Stimulated activated CD4-positive, alpha-beta T cell treated with anti-CD3 and anti-CD28 coated beads, Interleukin-1b, Interleukin-23, amount 100 ng/mL, for 24 hours (primary cell): ENCODE measurements at regions not wholly inside any gene's neighbourhood (a gene's known extent, or its start where the extent isn't known, plus 50 kb on each side); places are given as distances from the start of the nearest gene placed in this dataset.

Experiments used
- DNase-seq, 4 experiments: peaks; one replicate each; pipeline ENCODE4 v3.0.0-alpha.2; 2020; ENCODE audit warnings: low read depth in 4 of 4, low spot score in 1 of 4

DNA sequence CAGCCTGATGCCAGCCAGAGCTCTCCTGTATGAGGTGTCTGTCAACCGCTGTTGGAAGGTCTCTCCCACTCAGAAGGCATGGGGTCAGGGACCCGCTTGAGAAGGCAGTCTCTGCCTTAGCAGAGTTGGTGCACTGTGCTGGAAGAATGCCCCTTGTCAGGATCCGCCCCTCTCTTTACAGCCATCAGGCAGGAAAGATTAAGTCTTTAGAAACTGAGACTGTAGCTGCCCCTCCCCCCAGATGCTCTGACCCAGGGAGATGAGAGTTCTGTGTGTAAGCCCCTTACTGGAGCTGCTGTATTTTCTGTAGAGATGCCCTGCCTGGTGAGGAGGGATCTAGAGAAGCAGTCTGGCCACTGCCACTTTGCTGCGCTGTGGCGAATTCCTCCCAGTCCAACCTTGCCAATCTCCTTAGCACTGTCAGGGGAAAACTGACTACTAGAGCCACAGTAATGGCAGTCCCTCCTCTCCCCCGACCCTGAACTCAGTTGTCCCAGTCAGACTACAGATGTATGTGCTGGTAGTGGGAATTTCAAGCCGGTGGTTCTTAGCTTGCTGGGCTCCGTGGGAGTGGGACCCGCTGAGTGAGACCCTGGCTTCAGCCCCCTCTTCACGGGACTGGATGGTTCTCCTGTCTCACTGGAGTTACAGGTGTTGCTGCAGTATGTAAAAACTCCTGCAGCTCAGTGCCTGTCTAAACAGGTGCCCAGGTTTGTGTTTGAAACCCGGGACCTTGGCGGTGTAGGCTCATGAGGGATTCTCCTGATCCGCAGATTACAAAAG lies 285.5 kb upstream of the ZWINT start:
- DNase-seq = no peak

DNA sequence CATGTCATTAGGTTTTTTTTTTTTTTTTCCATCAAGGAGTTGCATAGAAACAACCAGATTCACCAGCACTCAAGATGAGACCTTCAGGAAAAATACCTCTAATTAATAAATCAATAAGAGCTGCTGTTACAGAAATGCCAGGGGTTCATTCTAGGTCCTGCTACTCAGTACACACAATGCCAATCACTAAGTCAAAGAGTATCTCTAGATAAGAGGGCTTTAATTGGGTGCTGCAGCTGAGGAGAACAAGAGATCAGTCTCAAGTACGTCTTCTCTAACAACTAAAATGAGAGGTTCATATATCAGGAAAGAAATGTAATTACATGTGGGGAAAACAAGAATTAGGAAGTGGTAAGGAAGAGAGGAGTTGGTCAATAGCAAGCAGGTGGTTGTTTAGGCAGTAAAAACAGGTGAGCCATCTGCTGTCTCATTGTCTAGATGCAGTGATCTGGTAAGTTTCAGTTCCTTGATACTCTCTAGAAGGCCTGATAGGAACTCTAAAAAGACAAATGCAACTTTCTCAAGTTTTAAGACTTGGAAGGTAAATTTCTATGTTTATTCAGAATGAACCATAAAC lies 272.9 kb upstream of the ZWINT start:
- no peak for DNase-seq

DNA sequence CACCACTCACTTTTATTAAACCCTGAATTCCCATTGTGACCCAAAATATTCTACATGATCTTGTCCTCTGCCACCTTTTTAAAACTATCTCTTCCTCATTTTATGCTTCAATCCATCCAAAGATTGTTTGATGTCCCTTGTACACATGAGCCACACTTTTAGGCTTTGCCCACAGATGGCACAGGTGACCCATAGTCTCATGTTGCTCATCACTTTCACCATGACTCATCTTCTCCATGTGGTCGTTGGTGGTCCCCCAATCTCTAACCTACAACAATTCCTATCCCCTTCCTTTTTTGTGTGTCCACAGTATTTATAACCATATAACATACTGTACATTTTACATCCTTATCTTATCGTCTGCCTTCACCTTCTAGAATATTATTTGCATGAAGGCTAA lies 271.5 kb upstream of the ZWINT start:
- no peak for DNase-seq

DNA sequence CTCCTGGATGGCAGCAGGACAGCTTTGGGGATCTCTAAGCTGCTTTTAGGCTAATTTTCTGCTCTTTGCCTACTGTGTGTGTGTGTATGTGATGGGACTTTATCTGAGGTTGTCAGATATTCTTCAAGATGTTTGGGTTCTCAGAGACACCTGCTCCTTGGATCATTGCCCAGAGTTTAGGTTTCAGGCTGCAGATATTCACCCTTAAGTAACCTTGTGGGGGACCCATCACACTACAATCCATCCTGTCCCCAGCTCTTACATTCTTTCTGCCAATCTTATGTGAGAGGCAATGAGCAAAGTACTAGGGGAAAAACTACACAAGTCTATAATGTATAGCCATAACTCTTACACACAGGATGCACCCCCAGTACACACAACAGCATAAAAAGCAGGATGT lies 263.0 kb upstream of the ZWINT start:
- DNase-seq = no peak

DNA sequence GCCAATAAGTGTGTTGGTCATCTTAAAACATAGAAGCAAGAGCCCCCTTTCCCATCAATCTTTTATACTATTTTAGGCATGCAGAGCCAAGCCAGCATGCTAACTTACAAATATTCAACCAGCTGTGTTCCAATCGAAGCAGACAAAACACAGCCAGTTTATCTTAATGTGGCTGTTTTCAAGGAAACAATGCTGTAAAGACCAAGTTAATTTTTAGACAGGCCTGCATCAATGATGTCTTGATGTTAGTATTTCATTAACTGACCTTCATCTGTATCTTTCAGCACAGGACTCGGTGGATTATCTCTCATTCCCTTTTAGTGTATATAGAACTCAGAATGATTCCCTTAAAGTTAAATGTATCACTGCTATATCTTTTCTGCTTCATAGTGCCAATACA lies 262.0 kb upstream of the ZWINT start:
- no peak for DNase-seq

DNA sequence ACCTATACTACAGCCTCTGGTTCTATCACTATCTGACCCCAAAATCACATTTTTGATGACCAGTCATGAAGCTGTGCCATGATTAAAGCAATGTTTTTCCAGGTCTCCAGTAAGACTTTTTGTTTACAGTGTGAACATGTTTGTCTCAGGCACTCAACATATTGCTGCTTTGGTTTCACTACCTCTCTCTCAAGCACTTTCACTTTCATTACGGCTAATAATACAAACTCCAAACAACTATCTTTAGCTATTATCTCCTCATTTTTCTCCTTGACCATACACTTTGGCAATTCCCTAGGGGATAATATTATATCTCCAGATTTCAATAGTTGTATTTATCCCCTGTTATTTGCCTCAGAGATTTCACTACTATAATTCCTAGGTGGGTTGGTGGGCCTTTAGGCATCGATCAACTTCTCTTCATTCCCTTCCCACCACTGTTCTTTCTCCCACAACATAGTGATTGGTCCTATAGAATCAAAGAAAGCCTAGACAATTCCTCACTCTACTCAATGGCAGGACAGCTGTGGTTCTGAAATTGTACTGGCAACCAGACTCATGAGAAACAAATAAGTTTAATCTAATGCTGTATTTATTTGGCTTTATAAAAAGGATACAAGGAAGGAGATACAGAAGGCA lies 261.4 kb upstream of the ZWINT start:
- DNase-seq = no peak

DNA sequence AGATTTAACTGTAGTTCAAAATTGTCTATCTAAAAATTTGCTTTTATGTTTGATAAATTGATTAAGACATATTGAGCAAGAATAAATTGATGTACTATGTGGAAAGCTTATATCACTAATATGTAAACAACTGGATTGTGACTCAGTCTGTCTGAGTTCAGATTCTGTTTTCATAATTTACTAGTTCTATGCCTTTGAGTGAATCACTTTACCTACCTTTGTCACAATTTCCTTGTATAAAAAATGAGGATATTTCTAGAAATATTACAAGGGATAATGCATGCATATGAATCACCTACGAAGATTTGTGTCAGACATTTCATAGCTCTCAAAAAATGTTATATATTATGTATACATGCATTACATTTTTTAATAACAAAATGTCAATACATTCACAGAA lies 245.1 kb upstream of the ZWINT start:
- no peak for DNase-seq

DNA sequence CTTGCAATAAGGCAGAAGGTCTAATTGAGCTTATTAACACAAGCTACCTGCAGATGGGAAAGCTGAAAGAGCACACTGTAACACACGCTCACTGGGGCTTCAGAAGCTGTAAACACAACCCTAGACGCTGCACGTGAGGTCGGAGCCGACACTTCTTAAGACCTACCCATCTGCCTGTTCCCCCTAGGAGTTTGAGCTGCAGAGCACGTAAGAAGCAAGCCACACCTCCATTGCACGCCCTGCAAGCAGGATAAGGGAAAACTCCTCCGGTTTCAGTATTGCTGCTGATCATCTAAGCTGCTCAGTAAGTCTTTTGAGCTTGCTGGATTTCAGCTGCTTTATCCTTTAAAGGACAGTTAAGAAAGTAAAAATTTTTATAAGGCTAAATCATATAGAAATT lies 244.0 kb upstream of the ZWINT start:
- no peak for DNase-seq

DNA sequence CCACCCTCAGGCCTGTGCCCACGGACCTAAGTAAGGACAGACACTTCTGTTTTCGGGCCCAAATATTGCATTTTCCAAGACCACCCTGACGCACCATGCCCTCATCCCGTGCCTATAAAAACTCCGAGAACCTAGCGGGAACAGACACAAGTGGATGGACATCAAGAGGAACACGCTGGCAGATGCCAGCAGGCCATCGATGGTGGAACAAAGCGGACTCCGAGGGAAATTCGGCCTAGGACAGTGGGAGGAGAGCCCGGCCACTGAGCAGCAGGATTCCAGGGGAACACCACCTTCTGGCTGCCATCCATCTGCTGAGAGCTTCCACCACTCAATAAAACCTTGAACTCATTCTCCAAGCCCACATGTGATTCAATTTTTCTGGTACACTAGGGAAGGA lies 243.6 kb upstream of the ZWINT start:
- DNase-seq = no peak

DNA sequence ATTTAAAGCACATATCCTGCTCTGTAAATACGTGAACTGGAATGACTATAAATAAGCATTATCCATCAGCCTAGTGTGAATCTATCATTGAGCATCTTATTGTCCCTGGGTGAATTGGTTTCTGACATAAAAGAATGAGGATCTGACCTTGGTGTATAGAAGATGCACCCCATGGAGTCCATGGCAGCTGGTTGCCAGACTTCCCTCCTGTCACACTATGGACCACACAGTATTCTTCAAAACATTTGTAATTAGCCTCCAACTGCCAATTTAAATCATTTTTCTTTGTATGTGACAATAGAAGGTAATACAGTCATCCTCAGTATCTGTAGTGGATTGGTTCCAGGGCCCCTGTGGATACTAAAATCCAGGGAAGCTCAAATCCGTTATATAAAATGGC lies 238.1 kb upstream of the ZWINT start:
- DNase-seq = no peak

DNA sequence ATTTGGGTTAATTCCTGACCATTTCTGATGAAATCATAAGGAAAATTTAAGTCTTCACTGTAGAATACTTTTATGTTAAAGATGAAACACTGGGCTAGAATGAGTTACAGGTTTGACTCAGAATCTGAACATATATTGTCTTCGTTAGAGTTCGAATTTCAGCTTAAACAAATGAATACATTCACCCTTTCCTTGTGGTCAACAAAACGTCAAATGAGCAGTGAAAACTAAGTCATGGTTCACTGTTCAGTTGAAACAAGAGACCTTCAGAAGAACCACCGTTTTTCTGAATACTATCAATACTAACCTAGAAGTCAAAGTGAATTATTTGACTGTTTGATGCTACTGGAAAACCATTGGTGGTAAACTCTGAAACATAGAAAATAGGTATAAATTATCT lies 235.2 kb upstream of the ZWINT start:
- no peak for DNase-seq

DNA sequence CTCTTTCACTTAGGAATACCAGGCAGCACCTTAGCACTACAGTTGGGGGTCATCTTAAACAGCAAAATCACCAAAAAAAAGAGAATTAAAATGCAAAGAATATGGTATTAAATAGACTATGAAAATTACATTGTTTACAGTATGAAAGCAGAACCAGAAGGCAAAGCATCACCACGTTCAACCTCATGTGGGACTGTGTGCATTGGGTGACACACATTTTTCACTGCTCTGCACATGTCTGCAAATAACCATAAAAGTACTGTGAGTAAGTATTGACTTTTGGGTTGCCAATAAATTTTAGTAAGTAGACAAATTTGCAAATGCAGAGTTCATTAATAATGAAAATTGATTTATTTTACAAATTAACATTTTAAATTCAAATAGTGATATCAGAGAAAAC lies 232.1 kb upstream of the ZWINT start:
- DNase-seq = no peak

DNA sequence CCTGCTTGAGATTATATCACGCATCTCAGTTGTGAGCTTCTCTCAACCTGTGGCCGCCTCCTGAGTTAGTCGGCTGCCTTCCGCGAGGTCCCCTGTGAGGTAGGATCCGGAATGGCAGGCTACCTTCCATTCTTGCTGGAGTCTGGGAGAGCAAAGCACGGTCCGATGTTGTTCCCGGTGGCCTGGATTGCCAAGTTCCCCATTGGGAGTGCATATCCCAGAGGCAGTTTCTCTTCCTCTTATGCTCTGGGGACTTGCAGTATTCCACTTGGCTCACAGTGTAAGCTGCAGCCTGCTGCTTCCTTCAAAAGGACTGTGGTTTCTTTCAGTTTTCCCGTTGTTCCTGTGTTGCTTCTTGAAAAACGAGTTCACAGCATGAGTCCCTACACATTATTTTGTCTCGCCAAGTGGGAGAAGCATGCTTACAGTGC lies 225.4 kb upstream of the ZWINT start:
- DNase-seq = no peak

DNA sequence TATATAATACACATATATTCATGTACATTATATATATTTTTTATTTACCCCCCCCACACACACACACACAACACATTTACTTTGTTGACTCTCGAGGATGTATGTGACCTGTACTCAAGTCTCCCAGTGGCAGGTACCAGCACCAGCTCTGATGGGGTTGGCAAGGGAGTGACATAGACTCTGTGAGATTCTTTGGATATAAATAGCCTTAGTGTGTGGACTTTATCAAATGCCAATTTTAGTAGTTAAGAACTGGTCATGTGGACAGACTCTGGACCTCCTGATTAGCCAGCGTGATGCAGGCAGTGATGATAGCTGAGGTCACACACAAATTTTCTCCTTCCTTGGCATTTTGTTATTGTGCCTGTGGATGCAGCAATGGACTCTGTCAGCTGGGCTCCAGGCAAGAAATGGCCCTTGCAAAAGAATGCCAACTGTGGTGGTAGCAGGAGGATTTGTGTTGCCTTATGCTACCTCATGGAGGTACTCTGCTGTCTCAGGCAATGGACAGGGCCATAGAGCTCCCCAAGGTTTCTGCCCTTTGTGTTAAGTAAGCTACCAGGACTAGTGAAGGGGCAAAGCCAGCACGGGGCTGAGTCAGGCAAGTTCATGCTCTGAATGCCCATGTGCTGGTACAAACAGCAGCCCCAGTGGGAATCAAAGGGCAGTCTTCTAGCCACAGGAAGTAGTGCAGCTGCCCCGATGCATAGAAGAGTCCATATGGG lies 224.6 kb upstream of the ZWINT start:
- DNase-seq = no peak

DNA sequence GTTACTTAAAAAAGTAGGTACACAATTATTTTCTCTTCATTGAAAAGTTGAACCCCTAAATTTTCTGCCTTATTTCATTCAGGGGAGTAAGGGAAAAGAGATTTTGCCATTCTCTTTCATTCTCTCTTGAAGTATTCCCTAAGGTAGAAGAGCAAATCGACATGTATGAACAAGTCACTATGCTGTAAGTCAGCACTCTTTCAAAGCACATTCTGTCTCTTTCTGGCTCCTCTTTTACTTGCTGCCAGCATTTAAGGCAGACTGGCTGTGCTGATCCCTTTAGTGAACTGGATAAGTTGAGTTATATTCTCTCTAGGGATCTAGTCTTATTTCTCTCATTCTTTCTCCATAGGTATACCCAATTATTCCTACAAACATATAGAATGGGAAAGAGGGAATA lies 222.3 kb upstream of the ZWINT start:
- DNase-seq = no peak

DNA sequence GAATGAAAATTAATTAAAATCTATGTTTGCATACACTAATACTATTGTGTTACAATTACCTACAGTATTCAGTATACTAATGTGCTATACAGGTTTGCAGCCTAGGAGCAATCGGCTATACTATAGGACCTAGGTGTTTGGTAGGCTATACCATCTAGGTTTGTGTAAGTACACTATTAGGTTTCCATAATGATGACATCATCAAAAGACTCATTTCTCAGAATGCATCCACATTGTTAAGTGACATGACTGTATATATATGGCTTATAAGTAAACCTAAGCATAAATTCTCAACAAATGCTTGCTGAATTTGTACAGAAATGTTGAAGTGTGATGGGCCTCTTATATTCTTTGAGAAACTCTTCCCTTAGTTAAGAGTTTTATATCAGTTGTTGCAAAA lies 206.5 kb upstream of the ZWINT start:
- no peak for DNase-seq

DNA sequence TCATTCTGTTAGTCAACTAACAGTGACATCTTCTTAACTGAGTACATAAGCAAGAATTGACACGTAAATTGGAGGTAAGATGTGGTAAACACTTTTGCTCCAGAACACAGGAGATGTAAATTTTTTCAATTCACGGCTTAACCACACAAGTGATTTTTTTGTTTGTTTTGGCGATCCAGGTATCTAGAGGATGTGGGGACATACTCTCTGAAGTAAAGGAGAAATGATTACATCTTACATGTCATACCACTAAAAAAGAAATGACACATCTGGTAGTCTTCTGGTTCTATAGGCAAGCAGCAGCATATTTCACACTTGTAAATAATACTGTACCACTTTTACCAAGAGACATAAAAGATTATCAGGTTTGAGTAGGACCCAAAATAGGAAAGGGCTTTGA lies 200.3 kb upstream of the ZWINT start:
- DNase-seq = no peak

DNA sequence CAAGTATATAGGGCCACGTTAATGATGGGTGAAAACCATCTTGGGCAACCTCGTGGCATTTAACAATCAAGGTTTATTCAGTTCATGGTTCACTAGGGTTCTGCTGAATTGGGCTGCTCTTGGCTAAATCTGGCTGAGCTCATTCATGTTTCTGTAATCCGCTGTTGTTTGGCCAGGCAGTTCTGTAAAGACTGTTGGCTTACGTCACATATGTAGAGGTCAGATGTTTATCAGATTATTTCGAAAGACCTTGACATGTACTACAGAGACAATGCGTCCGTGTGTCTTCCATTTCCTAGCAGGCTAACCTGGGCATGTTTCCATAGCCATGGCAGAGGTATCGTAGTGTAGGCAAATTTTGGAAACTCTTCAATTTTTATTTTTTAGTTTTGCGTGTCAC lies 190.0 kb upstream of the ZWINT start:
- DNase-seq = no peak

DNA sequence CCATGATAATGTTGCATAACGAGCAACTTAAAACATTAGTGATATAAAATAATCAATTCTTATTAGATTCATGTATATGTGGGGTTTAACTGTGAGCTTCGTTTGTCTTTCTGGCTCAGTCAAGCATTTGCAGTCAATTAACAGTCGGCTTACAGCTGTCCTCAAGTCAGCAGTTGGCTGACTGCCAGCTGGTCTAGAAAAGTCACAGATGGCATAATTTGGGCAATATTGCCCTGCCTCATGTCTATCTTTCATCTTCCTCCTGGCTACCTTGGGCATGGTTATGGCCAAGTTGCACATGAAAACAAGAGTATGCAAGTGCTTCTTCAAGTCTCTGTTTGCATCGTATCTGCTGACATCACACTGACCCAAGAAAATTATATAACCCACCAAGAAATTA lies 186.1 kb upstream of the ZWINT start:
- DNase-seq = no peak

DNA sequence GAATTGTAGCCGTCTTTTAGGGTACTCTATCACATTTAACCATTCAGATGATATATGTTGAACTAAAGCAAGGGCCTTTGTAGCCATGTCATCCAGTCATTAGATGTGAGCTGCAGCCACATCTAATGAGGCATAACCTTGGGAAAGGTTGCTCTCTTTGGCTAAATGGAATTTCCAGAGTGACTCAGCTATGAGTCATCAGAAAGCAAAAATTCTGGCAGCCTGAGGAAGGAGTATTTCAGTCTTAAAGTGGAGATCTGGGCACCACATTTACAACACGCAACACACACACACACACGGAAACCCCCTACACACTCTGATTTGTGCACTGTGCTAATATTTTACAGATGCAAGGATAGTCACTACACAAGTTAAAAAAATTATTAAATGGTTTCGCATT lies 176.9 kb upstream of the ZWINT start:
- DNase-seq = no peak

DNA sequence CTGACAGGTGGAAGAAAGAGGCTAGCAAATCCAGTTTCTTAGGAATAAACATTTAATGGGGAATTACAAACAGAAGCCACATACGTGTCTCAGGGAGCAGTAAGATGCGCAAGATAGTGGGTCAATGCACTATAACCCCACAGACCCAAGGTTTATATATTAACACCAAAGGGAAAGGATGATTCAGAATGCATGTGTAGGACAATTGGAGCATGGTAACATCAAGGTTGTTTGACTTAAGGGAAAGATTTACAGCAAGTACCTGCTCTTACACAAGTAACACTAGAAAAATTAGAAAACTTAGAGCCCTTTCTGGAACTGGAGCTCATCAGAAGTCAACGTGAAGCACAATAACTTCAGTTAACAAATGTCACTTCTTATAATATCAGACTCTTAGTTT lies 161.1 kb upstream of the ZWINT start:
- no peak for DNase-seq

DNA sequence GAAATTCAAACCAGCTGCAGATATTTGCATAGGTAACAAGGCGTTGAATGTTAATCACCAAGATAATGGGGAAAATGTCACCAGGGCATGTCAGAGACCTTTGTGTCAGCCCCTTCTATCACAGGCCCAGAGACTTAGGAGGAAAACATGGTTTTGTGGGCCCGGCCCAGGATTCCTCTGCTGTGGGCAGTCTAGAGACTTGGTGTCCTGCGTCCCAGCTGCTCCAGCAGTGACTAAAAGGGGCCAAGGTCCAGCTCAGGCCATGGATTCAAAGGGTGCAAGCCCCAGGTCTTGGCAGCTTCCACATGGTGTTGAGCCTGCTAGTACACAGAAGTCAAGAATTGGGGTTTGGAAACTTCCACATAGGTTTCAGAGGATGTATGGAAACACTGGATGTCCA lies 147.5 kb upstream of the ZWINT start:
- DNase-seq = no peak
